ENCODE measurements at regions not wholly inside any gene's neighbourhood (a gene's known extent, or its start where the extent isn't known, plus 50 kb on each side); places are given as distances from the start of the nearest gene placed in this dataset.

- DNase-seq (ENCODE audit: low read depth), result no peak
These were observed 137.8 kb upstream of the COPS8 start for GRCh38 chr2:236947896-236948295.

GRCh38 chr2:236949089-236949905 is 136.4 kb upstream of the COPS8 start:
- DNase-seq (ENCODE audit: low read depth), result no peak

GRCh38 chr2:236951830-236952475 is 133.7 kb upstream of the COPS8 start:
- DNase-seq (ENCODE audit: low read depth), result no peak

- no peak for DNase-seq (ENCODE audit: low read depth)
These were observed 131.0 kb upstream of the COPS8 start for GRCh38 chr2:236954641-236955040.

- DNase-seq (ENCODE audit: low read depth), result no peak
These were observed 130.1 kb upstream of the COPS8 start for GRCh38 chr2:236955521-236956030.

GRCh38 chr2:236956031-236956618 is 129.6 kb upstream of the COPS8 start:
- no peak for DNase-seq (ENCODE audit: low read depth)

GRCh38 chr2:236956641-236957040 is 129.0 kb upstream of the COPS8 start:
- no peak for DNase-seq (ENCODE audit: low read depth)

GRCh38 chr2:236959036-236959435 is 126.7 kb upstream of the COPS8 start:
- no peak for DNase-seq (ENCODE audit: low read depth)

GRCh38 chr2:236959876-236960275 is 125.8 kb upstream of the COPS8 start:
- no peak for DNase-seq (ENCODE audit: low read depth)

- no peak for DNase-seq (ENCODE audit: low read depth)
These were observed 125.2 kb upstream of the COPS8 start for GRCh38 chr2:236960531-236960930.

GRCh38 chr2:236962816-236963215 is 122.9 kb upstream of the COPS8 start:
- DNase-seq (ENCODE audit: low read depth), result no peak

GRCh38 chr2:236963631-236964182 is 122.0 kb upstream of the COPS8 start:
- no peak for DNase-seq (ENCODE audit: low read depth)

- DNase-seq (ENCODE audit: low read depth), result no peak
These were observed 121.4 kb upstream of the COPS8 start for GRCh38 chr2:236964291-236964690.

- DNase-seq (ENCODE audit: low read depth), result no peak
These were observed 120.5 kb upstream of the COPS8 start for GRCh38 chr2:236965021-236965840.

- no peak for DNase-seq (ENCODE audit: low read depth)
These were observed 119.9 kb upstream of the COPS8 start for GRCh38 chr2:236965841-236966096.

- DNase-seq (ENCODE audit: low read depth), result no peak
These were observed 118.2 kb upstream of the COPS8 start for GRCh38 chr2:236967499-236967783.

GRCh38 chr2:236968101-236968879 is 117.4 kb upstream of the COPS8 start:
- no peak for DNase-seq (ENCODE audit: low read depth)

GRCh38 chr2:236968880-236969534 is 116.7 kb upstream of the COPS8 start:
- no peak for DNase-seq (ENCODE audit: low read depth)

GRCh38 chr2:236969767-236970655 is 115.7 kb upstream of the COPS8 start:
- DNase-seq (ENCODE audit: low read depth), result no peak

- no peak for DNase-seq (ENCODE audit: low read depth)
These were observed 115.1 kb upstream of the COPS8 start for GRCh38 chr2:236970656-236971010.
